Activated naive CD4-positive, alpha-beta T cell (primary cell): ENCODE measurements at regions not wholly inside any gene's neighbourhood (a gene's known extent, or its start where the extent isn't known, plus 50 kb on each side); places are given as distances from the start of the nearest gene placed in this dataset.
"Not testable (repeated sequence)": the region's sequence is repeated elsewhere in the genome, so short reads cannot be mapped to it uniquely, and the experiment has no call there.

ENCODE experiments used
- DNase-seq, 4 experiments: peaks; one replicate each; lab custom pipeline; 2025; lab: John Stamatoyannopoulos, UW

GRCh38 chr18:25490316-25490715, 138.3 kb upstream of the ZNF521 start:
- no peak for DNase-seq

DNA sequence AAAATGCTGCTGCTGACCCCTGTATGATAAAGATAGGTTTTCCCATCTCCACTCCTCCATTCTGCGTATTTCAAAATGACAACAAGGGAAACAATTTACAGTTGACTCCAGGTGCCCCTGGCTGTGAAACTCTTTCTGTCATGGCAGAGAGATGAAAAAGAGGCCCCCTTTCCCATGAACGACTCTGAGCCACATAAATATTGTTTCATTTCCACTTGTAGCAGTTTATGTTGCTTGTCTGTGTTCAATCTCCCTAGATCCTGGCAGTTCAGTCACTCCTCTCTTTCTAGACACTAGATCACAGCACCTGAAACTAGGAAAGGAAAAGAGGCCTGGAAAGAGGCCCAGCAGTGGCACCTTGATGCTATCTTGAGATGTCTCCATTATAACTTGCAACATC, 121.0 kb upstream of the ZNF521 start:
- no peak for DNase-seq

- DNase-seq, result not testable (repeated sequence)
These were observed 119.0 kb upstream of the ZNF521 start for GRCh38 chr18:25470756-25471524.

DNA sequence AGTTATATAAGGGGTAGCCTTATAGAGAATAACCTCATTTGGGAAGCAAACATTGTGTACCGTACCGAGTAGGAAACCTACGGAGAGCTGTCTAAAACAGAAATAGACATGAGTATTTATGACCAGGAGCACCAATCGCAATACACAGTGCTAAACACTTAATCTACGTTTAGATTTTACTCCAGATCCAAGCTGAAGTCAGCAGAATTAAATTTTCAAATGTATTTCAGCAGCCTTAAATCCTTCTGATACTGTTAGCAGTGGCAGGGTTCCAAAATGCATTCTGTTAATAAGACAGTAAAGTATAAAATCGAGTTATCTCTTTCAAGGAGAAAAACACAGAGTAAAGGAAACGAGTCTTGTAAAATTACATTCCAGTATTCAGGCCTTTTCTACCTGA, 118.1 kb upstream of the ZNF521 start:
- no peak for DNase-seq

DNA sequence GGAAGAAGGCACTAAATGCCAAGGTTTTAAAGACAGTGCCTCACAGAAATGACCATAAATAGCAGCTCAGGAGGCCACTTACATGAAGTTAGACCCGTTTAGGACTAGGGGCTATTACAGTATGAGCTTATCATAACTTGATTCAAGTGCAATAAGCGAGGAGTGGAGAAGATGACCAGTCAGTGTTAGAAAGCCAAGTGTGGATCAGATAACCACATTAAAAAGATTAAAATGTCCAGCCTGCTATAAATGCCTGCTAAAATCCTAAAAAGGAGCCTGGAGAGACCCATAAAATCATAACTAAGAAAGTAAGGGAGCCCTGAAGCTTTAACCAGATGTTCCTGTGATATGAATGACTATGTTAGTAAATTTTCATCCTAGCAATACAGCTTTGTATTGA, 117.5 kb upstream of the ZNF521 start:
- DNase-seq, result no peak

- DNase-seq, result no peak
These were observed 115.4 kb upstream of the ZNF521 start for GRCh38 chr18:25467226-25467987.

GRCh38 chr18:25465152-25465732, 113.3 kb upstream of the ZNF521 start:
- no peak for DNase-seq

GRCh38 chr18:25464227-25464626, 112.3 kb upstream of the ZNF521 start:
- no peak for DNase-seq

DNA sequence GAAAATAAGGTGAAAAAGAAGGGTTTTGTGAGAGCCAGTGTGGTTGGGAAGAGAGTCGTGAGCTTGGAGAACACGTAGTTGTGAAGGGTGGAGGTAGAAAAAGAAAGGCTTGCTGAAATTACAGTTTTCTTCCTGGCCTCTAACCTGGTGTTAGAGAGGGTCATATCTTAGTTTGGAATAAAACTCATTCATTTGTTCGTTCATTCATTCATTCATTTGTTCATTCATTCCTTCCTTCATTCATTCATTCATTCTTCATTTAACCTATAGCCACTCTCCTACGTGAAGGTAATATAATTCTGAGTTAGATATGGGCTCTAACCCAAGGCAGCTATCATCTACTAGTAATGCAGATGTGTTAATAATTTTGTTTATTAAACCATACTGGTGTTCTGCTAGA, 111.8 kb upstream of the ZNF521 start:
- no peak for DNase-seq

DNA sequence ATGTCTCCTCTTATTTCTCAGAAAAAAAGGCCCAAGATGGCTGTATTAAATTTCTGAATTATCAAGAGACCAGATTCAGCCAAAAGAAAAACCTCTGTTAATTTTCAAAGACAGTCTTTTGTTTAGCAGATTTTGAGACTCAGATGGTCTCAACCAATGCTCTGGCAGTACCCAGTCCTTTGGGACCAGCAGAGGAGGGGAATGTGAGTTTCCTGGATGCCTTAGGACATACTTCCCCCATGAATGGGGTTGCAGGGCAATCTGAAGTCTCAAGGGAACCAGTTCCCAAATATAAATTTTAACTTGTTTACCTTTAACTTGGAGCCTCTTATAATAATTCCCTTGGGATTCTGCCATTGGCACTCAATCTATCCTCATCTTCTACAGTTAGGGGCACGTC, 107.8 kb upstream of the ZNF521 start:
- DNase-seq, result no peak

- no peak for DNase-seq
These were observed 105.6 kb upstream of the ZNF521 start for GRCh38 chr18:25457601-25458000.

GRCh38 chr18:25457126-25457525, 105.2 kb upstream of the ZNF521 start:
- DNase-seq, result no peak

DNA sequence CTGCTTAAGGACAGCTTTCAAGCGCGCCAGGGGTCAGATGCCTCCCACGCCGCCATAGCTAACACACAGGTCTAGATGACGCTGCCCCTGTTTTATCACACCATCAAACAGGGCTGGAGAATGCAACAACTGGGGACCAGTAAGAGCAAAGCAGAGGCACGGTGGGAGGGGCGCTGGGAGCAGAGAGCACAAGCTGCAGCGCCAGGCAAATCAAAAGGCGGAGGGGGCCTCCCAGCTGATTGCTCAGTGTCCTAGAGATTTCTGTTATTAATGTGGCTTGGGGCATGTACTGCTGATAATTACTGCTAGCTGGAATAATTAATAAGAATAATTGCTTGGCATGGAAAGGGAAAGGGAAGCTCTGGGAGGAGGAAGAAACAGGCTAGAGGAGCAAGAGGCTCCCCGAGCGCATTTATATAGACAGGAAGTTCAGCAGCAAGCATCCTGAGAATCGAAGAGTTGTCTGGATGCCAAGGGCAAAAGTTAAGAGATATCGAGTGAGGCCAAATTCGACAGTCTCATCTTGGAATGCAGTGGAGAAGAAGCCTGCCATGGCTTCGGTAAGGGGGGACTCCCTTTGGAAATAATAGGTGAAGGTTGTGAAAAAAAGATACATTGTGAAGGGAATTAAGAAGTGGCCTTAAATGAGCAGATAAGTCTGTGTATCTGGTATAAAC, 104.5 kb upstream of the ZNF521 start:
- DNase-seq, result no peak

DNA sequence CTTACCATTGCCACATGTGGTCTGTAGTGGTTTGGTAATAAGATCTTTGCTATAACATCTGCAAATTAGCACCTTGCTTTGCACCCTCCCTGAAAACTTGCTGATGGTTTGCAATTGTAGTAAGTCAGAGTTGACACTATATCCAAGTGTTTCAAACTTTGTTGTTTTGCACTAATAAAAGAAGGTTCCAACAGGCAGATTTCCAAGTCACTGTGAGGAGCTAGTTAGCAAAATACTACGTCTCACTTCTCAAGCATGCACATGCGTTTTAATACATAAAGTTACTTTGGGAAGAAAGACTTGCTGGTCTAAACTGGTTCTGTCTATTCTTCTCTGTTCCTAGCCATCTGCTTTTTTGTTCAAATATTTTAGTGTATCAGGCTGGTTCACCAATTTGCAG, 103.7 kb upstream of the ZNF521 start:
- DNase-seq, result no peak

- no peak for DNase-seq
These were observed 103.2 kb upstream of the ZNF521 start for GRCh38 chr18:25455159-25455558.

- no peak for DNase-seq
These were observed 102.8 kb upstream of the ZNF521 start for GRCh38 chr18:25454730-25455129.

GRCh38 chr18:25454270-25454659, 102.3 kb upstream of the ZNF521 start:
- no peak for DNase-seq

- DNase-seq, result no peak
These were observed 101.7 kb upstream of the ZNF521 start for GRCh38 chr18:25453556-25454269.

DNA sequence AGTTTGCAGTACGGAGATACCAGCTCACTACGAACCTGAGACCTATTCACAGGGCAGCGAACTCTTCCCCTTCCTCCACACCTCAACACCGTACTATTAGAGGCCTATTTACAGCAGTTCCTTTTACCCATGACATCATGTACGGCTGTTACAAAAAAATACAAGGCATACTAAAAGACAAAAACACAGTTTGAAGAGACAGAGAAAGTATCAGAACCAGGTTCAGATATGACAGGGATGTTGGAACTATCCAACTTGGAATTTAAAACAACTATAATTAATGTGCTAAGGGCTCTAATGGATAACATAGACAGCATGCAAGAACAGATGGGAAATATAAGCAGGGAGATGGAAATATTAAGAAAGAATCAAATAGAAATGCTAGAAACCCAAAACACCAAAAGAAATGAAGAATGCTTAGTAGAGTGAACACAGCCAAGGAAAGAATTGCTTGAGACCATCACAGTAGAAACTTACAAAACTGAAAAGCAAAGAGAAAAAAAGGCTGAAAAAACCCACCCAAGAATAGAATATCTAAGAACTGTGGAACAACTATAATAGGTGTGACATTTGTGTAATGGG, 99.2 kb upstream of the ZNF521 start:
- no peak for DNase-seq

DNA sequence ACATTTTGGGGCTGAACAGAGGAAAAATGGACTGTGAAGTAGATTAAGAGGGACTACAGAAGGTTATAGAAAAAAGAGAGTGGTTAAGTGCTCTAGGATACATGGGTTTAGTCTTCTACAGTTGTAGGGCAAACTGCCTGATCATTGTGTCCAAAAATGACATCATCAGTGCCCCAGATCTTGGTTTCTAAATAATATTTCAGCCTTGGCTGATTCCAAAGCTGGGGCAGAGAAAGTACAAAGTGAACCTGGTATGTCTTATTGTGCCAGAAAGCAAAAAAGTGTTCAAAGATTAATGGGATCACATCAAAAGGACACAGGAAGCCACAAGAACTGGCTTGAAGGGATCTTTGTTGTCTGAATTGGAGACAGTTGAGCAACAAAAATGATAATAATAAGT, 97.1 kb upstream of the ZNF521 start:
- DNase-seq, result no peak

GRCh38 chr18:25446972-25447371, 95.0 kb upstream of the ZNF521 start:
- no peak for DNase-seq

GRCh38 chr18:25445430-25445829, 93.5 kb upstream of the ZNF521 start:
- DNase-seq, result no peak
